HG02884 (cell line): ENCODE measurements at regions not wholly inside any gene's neighbourhood (a gene's known extent, or its start where the extent isn't known, plus 50 kb on each side); places are given as distances from the start of the nearest gene placed in this dataset.
"Not testable (repeated sequence)": the region's sequence is repeated elsewhere in the genome, so short reads cannot be mapped to it uniquely, and the experiment has no call there.

Experiments
- ATAC-seq: cut with Tn5 transposase; IDR thresholded peaks from one replicate; pipeline ENCODE4 v1.9.1; 2021; ENCODE audit warnings: mild to moderate bottlenecking, moderate library complexity; ENCODE audit not compliant: unreplicated experiment

DNA sequence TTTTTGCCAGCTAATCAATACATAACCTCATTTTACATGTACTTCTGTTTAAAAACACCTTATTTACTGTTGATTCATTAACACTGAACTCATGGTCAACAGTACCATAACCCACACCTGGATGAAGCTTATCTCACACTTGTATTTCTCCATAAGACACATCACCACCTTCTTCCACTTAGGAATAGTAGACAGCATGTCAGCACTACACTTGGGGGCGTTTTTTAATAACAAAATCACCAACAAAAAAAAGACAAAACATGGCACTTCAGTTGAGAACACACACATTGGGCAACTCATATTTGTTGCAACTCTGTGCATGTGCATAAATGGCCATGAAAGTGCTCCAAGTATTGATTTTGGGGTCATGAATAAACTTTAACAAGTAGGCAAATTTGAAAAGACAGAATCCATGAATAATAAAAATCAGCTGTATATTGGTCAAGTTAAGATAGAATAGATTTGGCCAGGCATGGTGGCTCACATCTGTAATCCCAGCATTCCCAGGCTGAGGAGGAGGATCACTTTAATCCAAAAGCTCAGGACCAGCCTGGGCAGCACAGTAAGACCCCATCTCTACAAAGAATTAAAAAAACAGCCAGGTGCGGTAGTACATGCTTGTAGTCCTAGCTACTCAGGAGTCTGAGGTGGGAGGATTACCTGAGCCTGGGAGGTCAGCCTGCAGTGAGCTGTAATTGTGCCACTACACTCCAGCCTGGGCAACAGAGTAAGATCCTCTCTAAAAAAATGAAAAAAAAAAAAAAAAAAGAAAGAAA is 84.4 kb upstream of the SRD5A2 start:
- ATAC-seq, result no peak

DNA sequence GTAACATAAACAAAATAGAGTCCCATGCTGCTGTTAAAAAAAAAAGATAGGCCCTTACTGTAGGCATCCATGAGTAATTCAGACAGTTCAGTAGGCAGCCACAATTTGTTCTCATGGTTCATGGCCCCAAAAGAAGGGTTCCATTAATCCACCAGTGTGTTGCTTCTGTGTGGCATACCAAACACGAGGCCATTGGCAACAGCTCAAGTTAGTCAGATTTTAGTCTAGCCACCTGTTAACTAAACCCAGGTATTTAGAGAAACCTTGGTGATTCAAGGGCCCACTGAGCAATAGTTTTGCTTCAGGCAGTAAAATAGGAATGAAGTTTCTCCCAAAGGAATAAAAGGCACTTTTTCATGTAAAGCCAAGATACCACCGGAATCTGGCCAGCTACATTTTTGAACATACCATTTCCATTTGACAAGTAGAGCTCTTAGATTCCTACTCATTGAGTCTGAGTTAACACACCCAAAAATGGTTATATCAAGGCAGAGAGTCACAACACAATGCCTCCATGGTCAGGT is 80.1 kb upstream of the SRD5A2 start:
- ATAC-seq, result no peak

DNA sequence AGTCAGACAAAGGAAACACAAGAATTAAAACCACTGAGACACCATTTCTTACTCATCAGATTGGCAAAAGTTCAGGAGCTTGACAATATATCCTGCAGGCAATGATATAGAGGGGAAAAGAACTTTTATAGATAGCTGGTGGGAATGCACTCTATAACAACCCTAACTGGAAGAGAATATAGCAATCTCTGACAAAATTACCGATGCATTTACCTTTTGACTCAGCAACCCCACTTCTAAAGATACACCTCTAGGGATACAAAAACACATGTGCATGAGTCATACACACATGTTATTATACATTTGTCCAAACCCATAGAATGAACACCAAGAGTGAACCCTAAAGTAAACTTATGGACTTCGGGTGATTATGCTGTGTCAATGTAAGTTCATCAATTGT is 79.4 kb upstream of the SRD5A2 start:
- no peak for ATAC-seq

DNA sequence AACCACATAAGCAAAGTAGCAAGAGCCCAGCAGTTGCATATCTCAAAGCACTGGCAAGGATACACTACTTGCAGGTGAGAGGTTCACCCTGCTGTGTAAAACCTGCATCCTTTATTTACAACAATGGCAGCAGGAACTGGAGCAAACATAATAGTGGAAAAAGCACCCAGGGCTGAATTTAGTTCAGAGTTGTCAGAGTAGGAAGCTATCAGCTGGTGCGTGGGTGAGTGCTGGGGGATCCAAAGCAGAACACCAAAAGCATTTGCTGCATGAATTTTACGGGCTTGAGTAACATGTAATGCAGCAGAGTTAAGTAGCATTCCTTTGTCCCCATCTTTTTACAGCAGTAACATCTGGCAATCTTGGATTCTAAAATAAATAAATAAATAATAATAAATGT is 73.5 kb upstream of the SRD5A2 start:
- ATAC-seq, result no peak

DNA sequence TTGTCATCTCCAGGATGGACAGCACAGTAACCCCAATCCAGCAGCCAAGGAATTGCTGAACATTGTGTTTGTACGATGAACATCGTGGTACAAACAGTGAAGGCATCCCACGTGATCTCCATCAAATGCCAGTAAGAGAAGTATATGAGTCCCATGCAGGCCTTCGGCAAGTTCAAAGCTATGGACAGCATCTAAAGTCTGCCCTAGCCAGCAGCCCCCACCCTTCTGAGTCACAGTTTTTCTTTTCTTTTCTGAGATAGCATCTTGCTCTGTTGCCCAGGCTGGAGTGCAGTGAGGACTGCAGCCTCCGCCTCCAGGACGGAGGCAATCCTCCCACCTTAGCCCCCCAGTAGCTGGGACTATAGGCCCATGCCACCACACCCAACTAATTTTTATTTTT is 71.0 kb upstream of the SRD5A2 start:
- ATAC-seq, result no peak

DNA sequence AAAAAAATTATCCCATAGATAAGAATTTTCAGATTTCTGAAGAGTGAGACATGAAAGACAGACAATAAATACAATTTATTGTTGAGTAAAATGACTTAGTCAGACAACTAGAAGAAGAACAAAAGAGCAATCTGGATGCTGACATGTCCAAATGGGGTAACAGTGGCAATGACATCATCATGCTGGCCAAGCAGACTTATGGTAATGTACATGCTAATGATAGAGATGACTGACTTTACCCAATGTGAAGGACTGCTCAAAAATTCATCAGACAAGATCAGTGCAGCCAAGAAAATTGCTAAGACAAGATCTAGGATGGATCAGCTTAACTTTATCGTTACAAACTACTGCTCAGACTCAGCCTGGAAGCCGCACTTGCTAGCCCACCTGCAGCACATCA is 70.5 kb upstream of the SRD5A2 start:
- ATAC-seq, result no peak

DNA sequence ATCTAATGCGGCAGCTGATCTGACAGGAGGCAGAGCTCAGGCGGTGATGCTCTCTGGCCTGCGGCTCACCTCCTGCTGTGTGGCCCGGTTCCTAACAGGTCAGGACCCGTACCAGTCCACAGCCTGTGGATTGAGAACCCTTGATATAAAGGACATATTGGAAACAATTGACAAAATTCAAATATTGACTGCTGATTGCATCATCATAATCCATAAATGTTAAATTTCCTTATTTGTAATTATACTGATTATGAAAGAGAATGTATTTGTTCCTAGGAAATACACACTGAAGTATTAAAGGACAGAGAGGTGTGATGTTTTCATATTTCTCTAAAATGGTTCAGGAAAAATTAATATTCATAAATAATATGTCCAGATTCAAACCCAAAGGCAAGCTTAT is 63.8 kb upstream of the SRD5A2 start:
- ATAC-seq, result no peak

DNA sequence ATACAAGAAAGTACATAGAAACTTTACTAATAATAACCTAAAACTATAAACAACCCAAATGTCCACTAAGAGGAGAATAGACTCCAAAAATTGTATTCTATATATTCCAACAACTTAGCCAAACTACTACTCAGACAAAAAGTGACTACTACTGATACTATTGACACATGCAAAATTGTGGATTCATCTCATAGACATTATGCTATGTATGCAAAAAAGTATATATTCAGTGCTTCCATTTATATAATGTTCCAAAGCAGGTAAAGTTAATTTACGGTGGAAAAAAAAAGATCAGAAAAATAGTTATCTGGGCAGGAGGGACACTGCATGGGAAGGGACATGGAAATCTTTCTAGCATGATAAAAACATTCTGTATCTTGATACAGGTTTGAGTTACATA is 62.0 kb upstream of the SRD5A2 start:
- no peak for ATAC-seq

DNA sequence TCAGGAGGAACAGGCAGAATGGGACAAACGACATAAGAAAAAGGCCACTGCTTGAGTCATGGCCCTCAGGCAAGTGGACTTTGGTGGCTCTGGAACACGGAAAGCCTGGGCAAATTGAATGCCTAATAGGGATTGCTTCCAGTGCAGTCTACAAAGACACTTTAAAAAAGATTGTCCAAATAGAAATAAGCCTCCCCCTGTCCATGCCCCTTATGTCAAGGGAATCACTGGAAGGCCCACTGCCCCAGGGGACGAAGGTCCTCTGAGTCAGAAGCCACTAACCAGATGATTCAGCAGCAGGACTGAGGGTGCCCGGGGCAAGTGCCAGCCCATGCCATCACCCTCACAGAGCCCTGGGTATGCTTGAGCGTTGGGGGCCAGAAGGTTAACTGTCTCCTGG is 51.5 kb upstream of the SRD5A2 start:
- ATAC-seq, result not testable (repeated sequence)
